Chondrocyte (in vitro differentiated cells): ENCODE measurements at regions not wholly inside any gene's neighbourhood (a gene's known extent, or its start where the extent isn't known, plus 50 kb on each side); places are given as distances from the start of the nearest gene placed in this dataset.
A peak's percentile ranks its signal among the peaks of the same experiment; 100 is the strongest.

ENCODE experiments used
- DNase-seq: peaks from one replicate; pipeline ENCODE4 v3.0.0; 2021; ENCODE audit warnings: mixed read lengths, low spot score
- H3K27ac Mint-ChIP-seq: one replicate; pipeline ENCODE4 v1.8.0; 2021; ENCODE audit warnings: mild to moderate bottlenecking, moderate library complexity, mixed read lengths; ENCODE audit not compliant: unreplicated experiment
- H3K27me3 Mint-ChIP-seq: 2 replicates; pipeline ENCODE4 v1.8.0; 2021; ENCODE audit warnings: low read depth, mixed read lengths
- H3K36me3 Mint-ChIP-seq: 2 replicates; pipeline ENCODE4 v1.8.0; 2021; ENCODE audit warnings: low read depth, mixed read lengths
- H3K4me1 Mint-ChIP-seq: 2 replicates; pipeline ENCODE4 v1.8.0; 2021; ENCODE audit warnings: low read depth, mild to moderate bottlenecking, mixed read lengths
- H3K4me3 Mint-ChIP-seq: one replicate; pipeline ENCODE4 v1.8.0; 2021; ENCODE audit warnings: mild to moderate bottlenecking, moderate library complexity, mixed read lengths; ENCODE audit not compliant: unreplicated experiment
- H3K9me3 Mint-ChIP-seq: 2 replicates; pipeline ENCODE4 v1.8.0; 2021; ENCODE audit warnings: low read depth, mixed read lengths
- TF ChIP-seq, protein P1 (sequence below): fragments of 200-600 bp; sonication (generic); IDR thresholded peaks from 2 replicates; pipeline ENCODE4 v1.5.0; 2021; ENCODE audit warnings: antibody characterized with exemption, mild to moderate bottlenecking, moderate library complexity

DNA sequence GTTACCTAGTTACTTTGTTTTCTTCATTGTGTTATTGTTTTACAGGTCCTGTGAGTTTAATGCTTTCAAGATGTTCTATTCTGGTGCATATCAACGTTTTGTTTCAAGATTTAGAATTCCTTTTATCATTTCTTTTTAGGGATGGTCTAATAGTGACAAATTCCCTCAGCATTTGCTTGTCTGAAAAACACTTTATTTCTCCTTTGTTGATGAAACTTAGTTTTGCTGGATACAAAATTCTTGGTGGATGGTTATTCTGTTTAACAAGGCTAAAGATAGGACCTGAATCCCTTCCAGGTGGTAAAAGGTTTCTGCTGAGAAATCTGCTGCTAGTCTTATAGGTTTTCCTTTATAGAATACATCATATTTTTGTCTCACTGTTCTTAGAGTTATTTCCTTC lies 102.3 kb downstream of the RND3 start:
- Mint-ChIP-seq H3K36me3 (peaks cover 10% of the 10 kb centered on the region), H3K4me1 (peaks cover 15% of the 10 kb centered on the region), H3K27ac (no peak overlapping the region), H3K9me3 (peaks cover 30% of the 10 kb centered on the region), H3K27me3 (no peaks in the 10 kb centered on the region), H3K4me3 (no peak overlapping the region)
- no peak for DNase-seq
- TF ChIP-seq, protein P1, sequence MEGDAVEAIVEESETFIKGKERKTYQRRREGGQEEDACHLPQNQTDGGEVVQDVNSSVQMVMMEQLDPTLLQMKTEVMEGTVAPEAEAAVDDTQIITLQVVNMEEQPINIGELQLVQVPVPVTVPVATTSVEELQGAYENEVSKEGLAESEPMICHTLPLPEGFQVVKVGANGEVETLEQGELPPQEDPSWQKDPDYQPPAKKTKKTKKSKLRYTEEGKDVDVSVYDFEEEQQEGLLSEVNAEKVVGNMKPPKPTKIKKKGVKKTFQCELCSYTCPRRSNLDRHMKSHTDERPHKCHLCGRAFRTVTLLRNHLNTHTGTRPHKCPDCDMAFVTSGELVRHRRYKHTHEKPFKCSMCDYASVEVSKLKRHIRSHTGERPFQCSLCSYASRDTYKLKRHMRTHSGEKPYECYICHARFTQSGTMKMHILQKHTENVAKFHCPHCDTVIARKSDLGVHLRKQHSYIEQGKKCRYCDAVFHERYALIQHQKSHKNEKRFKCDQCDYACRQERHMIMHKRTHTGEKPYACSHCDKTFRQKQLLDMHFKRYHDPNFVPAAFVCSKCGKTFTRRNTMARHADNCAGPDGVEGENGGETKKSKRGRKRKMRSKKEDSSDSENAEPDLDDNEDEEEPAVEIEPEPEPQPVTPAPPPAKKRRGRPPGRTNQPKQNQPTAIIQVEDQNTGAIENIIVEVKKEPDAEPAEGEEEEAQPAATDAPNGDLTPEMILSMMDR, result no peak

DNA sequence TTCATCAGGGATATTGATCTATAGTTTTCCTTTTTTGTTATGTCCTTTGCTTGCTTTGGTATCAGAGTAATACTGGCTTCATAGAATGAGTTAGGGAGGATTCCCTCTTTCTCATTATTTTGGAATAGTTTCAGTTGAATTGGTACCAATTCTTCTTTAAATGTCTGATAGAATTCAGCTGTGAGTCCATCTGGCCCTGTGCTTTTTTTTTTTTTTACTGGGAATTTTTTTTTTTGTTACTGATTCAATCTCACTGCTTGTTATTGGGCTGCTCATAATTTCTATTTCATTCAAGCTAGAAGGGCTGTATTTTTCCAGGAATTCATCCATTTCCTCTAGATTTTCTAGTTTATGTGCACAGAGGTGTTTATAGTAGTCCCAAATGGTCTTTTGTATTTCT lies 103.9 kb downstream of the RND3 start:
- Mint-ChIP-seq H3K27ac (no peak overlapping the region), H3K27me3 (no peaks in the 10 kb centered on the region), H3K9me3 (peaks cover 29% of the 10 kb centered on the region), H3K36me3 (peaks cover 10% of the 10 kb centered on the region), H3K4me1 (peaks cover 14% of the 10 kb centered on the region), H3K4me3 (no peak overlapping the region)
- TF ChIP-seq, protein P1, result no peak
- DNase-seq, result no peak

GRCh38 chr2:150379166-150379565 lies 108.3 kb downstream of the RND3 start:
- H3K36me3 Mint-ChIP-seq, result peaks cover 4% of the 10 kb centered on the region
- H3K4me3 Mint-ChIP-seq, result no peak overlapping the region
- H3K27me3 Mint-ChIP-seq, result no peaks in the 10 kb centered on the region

DNA sequence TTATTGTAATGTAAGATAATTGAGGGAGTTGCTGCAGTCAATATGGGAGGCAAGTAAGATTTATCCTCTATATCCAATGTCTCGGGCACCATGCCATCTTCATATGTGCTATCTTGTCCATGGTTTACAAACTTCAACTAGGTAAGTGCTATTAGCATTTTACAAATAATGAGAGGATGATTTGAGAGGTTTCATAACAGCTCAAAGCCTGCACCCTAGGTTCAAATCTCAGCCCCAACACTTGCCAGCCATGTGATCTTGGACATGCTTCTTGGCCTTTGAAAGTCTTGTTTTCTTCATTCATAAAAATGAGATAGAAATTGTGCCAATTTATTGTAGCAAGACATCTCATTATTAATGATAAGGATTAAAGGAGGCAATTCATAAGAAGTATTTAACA lies 108.8 kb downstream of the RND3 start:
- Mint-ChIP-seq H3K4me3 (no peak overlapping the region), H3K27me3 (no peaks in the 10 kb centered on the region), H3K4me1 (peaks cover 30% of the 10 kb centered on the region), H3K9me3 (peaks cover 18% of the 10 kb centered on the region), H3K36me3 (peaks cover 4% of the 10 kb centered on the region), H3K27ac (no peak overlapping the region)
- no peak for DNase-seq
- TF ChIP-seq, protein P1, result no peak

More at GRCh38 chr2:150379166-150379565, 108.3 kb downstream of the RND3 start:
- TF ChIP-seq, protein P1, result no peak
- Mint-ChIP-seq H3K4me1 (peaks cover 30% of the 10 kb centered on the region), H3K27ac (no peak overlapping the region), H3K9me3 (peaks cover 18% of the 10 kb centered on the region)
- DNase-seq, result no peak

DNA sequence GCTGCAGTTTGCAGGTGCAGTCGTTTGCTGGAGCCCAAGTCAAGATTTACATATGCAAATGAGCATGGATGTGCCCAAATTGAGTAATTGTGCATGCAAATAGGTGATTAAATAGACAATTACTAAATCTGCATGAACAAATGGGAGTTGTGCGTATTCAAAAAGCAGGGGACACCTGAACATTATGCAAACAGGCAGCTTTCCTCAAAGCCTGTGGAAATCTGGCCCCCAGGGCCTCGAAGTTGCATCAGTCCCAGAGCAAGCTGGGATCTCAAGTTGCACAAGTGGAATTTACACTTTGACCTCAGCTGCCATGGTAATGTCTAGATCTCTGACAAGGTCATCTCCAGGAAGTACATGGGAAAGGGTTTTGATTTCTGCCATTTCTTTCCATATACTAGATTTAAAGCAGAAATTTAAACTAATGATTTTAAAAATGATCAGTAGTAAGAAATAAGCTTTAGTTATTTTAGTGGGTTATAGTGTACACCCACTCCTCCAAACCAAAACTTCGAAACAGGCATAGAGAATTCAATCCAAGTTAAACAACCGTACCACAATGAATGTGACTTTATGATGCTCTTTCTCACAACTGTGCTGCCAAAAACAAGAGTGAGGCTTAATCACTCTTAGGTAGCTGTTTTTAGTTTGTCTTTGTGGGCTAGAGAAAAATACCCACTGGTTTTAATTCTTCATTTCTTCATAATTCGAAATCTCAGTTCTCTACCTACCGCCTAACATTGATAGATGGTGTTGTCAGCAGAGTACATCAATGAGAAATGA lies 110.7 kb downstream of the RND3 start:
- Mint-ChIP-seq H3K9me3 (peaks cover 8% of the 10 kb centered on the region), H3K4me3 (no peak overlapping the region), H3K27ac (peak overlapping the region; percentile 79), H3K36me3 (no peaks in the 10 kb centered on the region), H3K4me1 (peaks cover 30% of the 10 kb centered on the region), H3K27me3 (no peaks in the 10 kb centered on the region)
- no peak for DNase-seq
- TF ChIP-seq, protein P1, result no peak
